Right lobe of liver (tissue), 6 donors: ENCODE measurements at regions not wholly inside any gene's neighbourhood (a gene's known extent, or its start where the extent isn't known, plus 50 kb on each side); places are given as distances from the start of the nearest gene placed in this dataset.
A peak's percentile ranks its signal among the peaks of the same experiment; 100 is the strongest.

Experiments used
- ATAC-seq, 4 donors: fragments of 200-7000 bp; cut with Tn5 transposase; one replicate each; pipeline ENCODE4 v1.9.1; 2020; ENCODE audit warnings: mild to moderate bottlenecking in 4 of 4, moderate library complexity in 4 of 4
- DNase-seq, 3 donors: peaks; one replicate each; pipeline ENCODE4 v3.0.0-alpha.2; 2020
- H3K27ac ChIP-seq, 3 donors: fragments of 200-600 bp; one replicate each; pipeline ENCODE4 v1.8.0; 2022
- H3K27me3 ChIP-seq, 2 donors: fragments of 200-600 bp; one replicate each; pipeline ENCODE4 v1.8.0; 2022
- H3K36me3 ChIP-seq, 4 donors: fragments of 200-600 bp; sonication (generic) in 1 of 4; one replicate each; pipeline versions ENCODE4 v1.5.1 to v1.8.0; 2017 to 2022; ENCODE audit warnings: control low read depth in 1 of 4
- H3K4me1 ChIP-seq, 4 donors: fragments of 200-600 bp; sonication (generic) in 1 of 4; one replicate each; pipeline versions ENCODE4 v1.5.1 to v1.8.0; 2017 to 2022; ENCODE audit warnings: control low read depth in 1 of 4
- H3K4me3 ChIP-seq, 3 donors: fragments of 200-600 bp; one replicate each; pipeline ENCODE4 v1.8.0; 2022
- H3K9me3 ChIP-seq, 4 donors: fragments of 200-600 bp; sonication (generic) in 1 of 4; one replicate each; pipeline versions ENCODE4 v1.5.1 to v1.8.0; 2017 to 2022; ENCODE audit warnings: control low read depth in 1 of 4
- CTCF ChIP-seq, 4 donors: fragments of 200-600 bp in 3 of 4; fragments of 450-650 bp in 1 of 4; IDR thresholded peaks; one replicate each; pipeline versions ENCODE4 v1.5.1 to v1.8.0; 2016 to 2022; ENCODE audit warnings: antibody characterized with exemption in 4 of 4, mild to moderate bottlenecking in 2 of 4
- POLR2A ChIP-seq: fragments of 450-650 bp; IDR thresholded peaks from one replicate; pipeline ENCODE4 v1.6.1; 2017; ENCODE audit warnings: antibody characterized with exemption, mild to moderate bottlenecking
- WGBS: methylation state at CpG from one replicate; pipeline ENCODE4 v1.1.6; 2018; ENCODE audit warnings: low coverage, low lambda C conversion rate; ENCODE audit not compliant: insufficient coverage; ENCODE audit errors: missing lambda C conversion rate; 5-methylcytosine and 5-hydroxymethylcytosine counted together
- intact Hi-C, 2 donors: fragments of 100-400 bp; cut with DNase I; formaldehyde crosslinking; loops; one replicate each; pipeline versions ENCODE4 v1.11.2 to v1.14.1; 2022
- donor health status: DM: no; HTN: yes; CAD: no.
- donor health status: DM: no; HTN: no; CAD: no.
- donor health status: DM: no; HTN: no; CAD: no.
- donor health status: DM: no; HTN: yes; CAD: no.
- donor health status: DM: no; HTN: yes; CAD: no.

GRCh38 chr11:10366568-10367331, 61.9 kb downstream of the ADM start:
- TF ChIP-seq CTCF (IDR thresholded peaks at IDR 0.05) (peak; percentile 84 to 90 (median 88)), POLR2A (no peak)
- H3K4me3 ChIP-seq = no peak overlapping the region
- H3K9me3 ChIP-seq = no peaks in the 10 kb centered on the region
- peak; percentile 95 to 98 (median 98) for ATAC-seq
- DNase-seq = peak; percentile 76 to 93 (median 86)
- H3K27me3 ChIP-seq = no peaks in the 10 kb centered on the region
- H3K4me1 ChIP-seq = peaks cover 0 to 8% (median 3%) of the 10 kb centered on the region in 4 donors
- intact Hi-C loops = loop anchor here in 1 of 2 donors (5.0 kb wide), 1 partner anchor 39 kb away; no protein-coding TSS in a partner anchor
- no peaks in the 10 kb centered on the region for H3K36me3 ChIP-seq
- H3K27ac ChIP-seq = peak overlapping the region in 2 of 3 donors; percentile 39 to 52
- WGBS = 5% methylated on average over 7 of the region's 8 CpGs

- H3K9me3 ChIP-seq = no peaks in the 10 kb centered on the region
- H3K4me1 ChIP-seq = peaks cover 0 to 18% (median 2%) of the 10 kb centered on the region in 4 donors
- peak in 3 of 4 donors; percentile 22 to 53 (median 32) for ATAC-seq
- intact Hi-C loops = no loop called here
- 44% methylated on average over 7 of the region's 7 CpGs for WGBS
- no peaks in the 10 kb centered on the region for H3K27me3 ChIP-seq
- TF ChIP-seq POLR2A = no peak
- TF ChIP-seq CTCF (IDR thresholded peaks at IDR 0.05) = no peak
- no peak for DNase-seq
- no peaks in the 10 kb centered on the region for H3K36me3 ChIP-seq
- no peak overlapping the region for H3K27ac ChIP-seq
- H3K4me3 ChIP-seq = no peak overlapping the region
Observed at GRCh38 chr11:10371926-10372641, 67.2 kb downstream of the ADM start.

- no peak for TF ChIP-seq CTCF (IDR thresholded peaks at IDR 0.05)
- TF ChIP-seq POLR2A = no peak
- ATAC-seq (peak in 2 of 4 donors; percentile 25 to 38), DNase-seq (peak in 1 of 3 donors; percentile 74)
- H3K27me3 ChIP-seq = no peaks in the 10 kb centered on the region
- intact Hi-C loops = no loop called here
- H3K9me3 ChIP-seq = no peaks in the 10 kb centered on the region
- H3K27ac ChIP-seq = no peak overlapping the region
- peaks cover 0 to 14% (median 0%) of the 10 kb centered on the region in 4 donors for H3K4me1 ChIP-seq
- H3K36me3 ChIP-seq = no peaks in the 10 kb centered on the region
- 23% methylated on average over 2 of the region's 3 CpGs for WGBS
- no peak overlapping the region for H3K4me3 ChIP-seq
Observed at GRCh38 chr11:10373340-10373739, 68.5 kb downstream of the ADM start.

GRCh38 chr11:10373929-10374328, 69.1 kb downstream of the ADM start:
- Histone ChIP-seq H3K27me3 (no peaks in the 10 kb centered on the region), H3K4me3 (no peak overlapping the region), H3K27ac (no peak overlapping the region), H3K4me1 (peaks cover 0 to 14% (median 0%) of the 10 kb centered on the region in 4 donors), H3K9me3 (no peaks in the 10 kb centered on the region), H3K36me3 (no peaks in the 10 kb centered on the region)
- TF ChIP-seq POLR2A (no peak), CTCF (IDR thresholded peaks at IDR 0.05) (no peak)
- ATAC-seq (no peak), DNase-seq (no peak)
- 67% methylated on average over 1 of the region's 1 CpG for WGBS
- intact Hi-C loops = no loop called here
